Mesodermal cell (in vitro differentiated cells): ENCODE measurements at regions not wholly inside any gene's neighbourhood (a gene's known extent, or its start where the extent isn't known, plus 50 kb on each side); places are given as distances from the start of the nearest gene placed in this dataset.

Experiments used
- H3K27ac ChIP-seq: 2 replicates; pipeline ENCODE4 v1.7.0; 2013; ENCODE audit warnings: mild to moderate bottlenecking, low read depth, low read length, moderate library complexity; ENCODE audit not compliant: severe bottlenecking
- H3K36me3 ChIP-seq: 2 replicates; pipeline ENCODE4 v1.7.1; 2013; ENCODE audit warnings: mild to moderate bottlenecking, low read length, moderate library complexity; ENCODE audit not compliant: control insufficient read depth, insufficient read depth
- H3K4me1 ChIP-seq: one replicate; pipeline ENCODE4 v1.7.1; 2013; ENCODE audit warnings: mild to moderate bottlenecking, low read length; ENCODE audit not compliant: insufficient read depth, control insufficient read depth, poor library complexity, severe bottlenecking
- H3K4me3 ChIP-seq: 2 replicates; pipeline ENCODE4 v1.7.0; 2013; ENCODE audit warnings: low read length, control low read depth, mild to moderate bottlenecking; ENCODE audit not compliant: insufficient read depth, poor library complexity, severe bottlenecking; ENCODE audit errors: extremely low read depth
- H3K9me3 ChIP-seq: 2 replicates; pipeline ENCODE4 v1.7.1; 2013; ENCODE audit warnings: mild to moderate bottlenecking, low read length, moderate library complexity; ENCODE audit not compliant: control insufficient read depth
- WGBS, 2 experiments: methylation state at CpG; one replicate each; pipeline ENCODE4 v1.1.5; 2013; ENCODE audit warnings: missing lambda C conversion rate in 2 of 2; ENCODE audit not compliant: insufficient coverage in 2 of 2; 5-methylcytosine and 5-hydroxymethylcytosine counted together

- WGBS, 2 experiments, result 72 to 93% methylated on average over 2 to 3 of the region's 3 CpGs
- no peak overlapping the region for H3K27ac ChIP-seq
- H3K36me3 ChIP-seq, result no peaks in the 10 kb centered on the region
- H3K4me3 ChIP-seq, result no peak overlapping the region
- no peaks in the 10 kb centered on the region for H3K4me1 ChIP-seq
- H3K9me3 ChIP-seq, result no peaks in the 10 kb centered on the region
Measured at GRCh38 chr9:108463932-108464606, 391.7 kb downstream of the ACTL7B start.

- no peaks in the 10 kb centered on the region for H3K9me3 ChIP-seq
- no peaks in the 10 kb centered on the region for H3K36me3 ChIP-seq
- H3K27ac ChIP-seq, result no peak overlapping the region
- no peaks in the 10 kb centered on the region for H3K4me1 ChIP-seq
- WGBS, 2 experiments, result no CpG with 5 or more reads among the region's 2 CpGs
- no peak overlapping the region for H3K4me3 ChIP-seq
Measured at GRCh38 chr9:108456903-108457302, 398.9 kb downstream of the ACTL7B start.

- Histone ChIP-seq H3K4me3 (no peak overlapping the region), H3K36me3 (no peaks in the 10 kb centered on the region), H3K4me1 (no peaks in the 10 kb centered on the region), H3K27ac (no peak overlapping the region), H3K9me3 (no peaks in the 10 kb centered on the region)
- WGBS, 2 experiments, result 89 to 95% methylated on average over 5 to 7 of the region's 8 CpGs
Measured at GRCh38 chr9:108445431-108446071, 410.2 kb downstream of the ACTL7B start.

GRCh38 chr9:108444400-108445358 lies 411.1 kb downstream of the ACTL7B start:
- no peaks in the 10 kb centered on the region for H3K9me3 ChIP-seq
- H3K27ac ChIP-seq, result no peak overlapping the region
- H3K4me3 ChIP-seq, result no peak overlapping the region
- no peaks in the 10 kb centered on the region for H3K36me3 ChIP-seq
- H3K4me1 ChIP-seq, result no peaks in the 10 kb centered on the region
- 85 to 94% methylated on average over 2 to 3 of the region's 5 CpGs for WGBS, 2 experiments

GRCh38 chr9:108443741-108444140 lies 412.0 kb downstream of the ACTL7B start:
- no peak overlapping the region for H3K4me3 ChIP-seq
- WGBS, 2 experiments, result 60 to 80% methylated on average over 1 of the region's 3 CpGs

GRCh38 chr9:108443019-108443633 lies 412.7 kb downstream of the ACTL7B start:
- 39 to 69% methylated on average over 2 to 3 of the region's 6 CpGs for WGBS, 2 experiments
- H3K27ac ChIP-seq, result no peak overlapping the region
- H3K4me1 ChIP-seq, result no peaks in the 10 kb centered on the region

More at GRCh38 chr9:108443741-108444140, 412.0 kb downstream of the ACTL7B start:
- Histone ChIP-seq H3K36me3 (no peaks in the 10 kb centered on the region), H3K27ac (no peak overlapping the region), H3K9me3 (no peaks in the 10 kb centered on the region), H3K4me1 (no peaks in the 10 kb centered on the region)

DNA sequence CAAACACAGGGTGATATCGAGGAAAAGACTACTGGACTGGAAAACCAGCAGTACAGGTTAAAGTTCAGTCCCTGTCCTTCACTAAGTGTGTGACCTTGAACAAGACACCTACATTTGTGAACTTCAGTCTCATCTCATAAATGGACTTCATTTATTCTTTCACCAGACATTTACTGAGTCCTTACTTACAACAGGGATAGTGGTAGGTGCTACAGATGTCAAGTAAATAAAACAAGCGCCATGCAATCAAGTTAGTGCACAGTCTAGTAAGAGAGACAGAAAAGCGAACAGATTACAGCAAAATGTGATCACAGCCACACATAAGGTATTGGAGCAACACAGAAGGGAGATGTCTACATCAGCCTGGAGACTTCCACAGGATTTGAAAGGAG lies 413.2 kb downstream of the ACTL7B start:
- no peak overlapping the region for H3K27ac ChIP-seq
- 96 to 100% methylated on average over 2 to 3 of the region's 3 CpGs for WGBS, 2 experiments
- H3K9me3 ChIP-seq, result no peaks in the 10 kb centered on the region
- H3K4me1 ChIP-seq, result no peaks in the 10 kb centered on the region
- no peak overlapping the region for H3K4me3 ChIP-seq
- H3K36me3 ChIP-seq, result no peaks in the 10 kb centered on the region

More at GRCh38 chr9:108443019-108443633, 412.7 kb downstream of the ACTL7B start:
- no peaks in the 10 kb centered on the region for H3K9me3 ChIP-seq
- H3K4me3 ChIP-seq, result no peak overlapping the region
- H3K36me3 ChIP-seq, result no peaks in the 10 kb centered on the region

DNA sequence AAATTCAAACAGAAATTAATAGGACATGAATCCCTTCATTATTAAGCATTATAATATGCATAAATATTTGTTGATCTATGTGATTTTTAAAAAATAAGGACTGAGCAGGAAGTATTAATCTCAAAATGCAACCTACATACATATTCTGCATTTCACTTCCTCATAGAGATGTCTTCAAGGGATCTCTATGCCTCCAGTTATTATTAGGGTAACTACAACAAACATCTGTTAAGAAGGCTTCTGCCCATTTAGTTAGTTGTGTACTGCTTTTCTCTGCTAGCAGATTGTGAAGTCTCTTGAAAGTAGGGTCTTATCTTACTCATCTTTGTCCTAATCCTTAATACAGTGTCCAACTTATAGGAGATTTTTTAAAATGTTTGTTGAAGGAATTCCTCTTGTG lies 414.1 kb downstream of the ACTL7B start:
- no peak overlapping the region for H3K4me3 ChIP-seq
- H3K4me1 ChIP-seq, result no peaks in the 10 kb centered on the region
- H3K27ac ChIP-seq, result no peak overlapping the region
- no peaks in the 10 kb centered on the region for H3K36me3 ChIP-seq
- no peaks in the 10 kb centered on the region for H3K9me3 ChIP-seq

GRCh38 chr9:108441251-108441650 lies 414.5 kb downstream of the ACTL7B start:
- H3K4me3 ChIP-seq, result no peak overlapping the region
- H3K27ac ChIP-seq, result no peak overlapping the region
- no peaks in the 10 kb centered on the region for H3K4me1 ChIP-seq
- H3K36me3 ChIP-seq, result no peaks in the 10 kb centered on the region
- H3K9me3 ChIP-seq, result no peaks in the 10 kb centered on the region
- WGBS, 2 experiments, result 83 to 100% methylated on average over 1 to 2 of the region's 3 CpGs

- 86 to 90% methylated on average over 1 to 2 of the region's 3 CpGs for WGBS, 2 experiments
- Histone ChIP-seq H3K9me3 (no peaks in the 10 kb centered on the region), H3K36me3 (no peaks in the 10 kb centered on the region), H3K4me3 (no peak overlapping the region), H3K4me1 (no peaks in the 10 kb centered on the region), H3K27ac (no peak overlapping the region)
Measured at GRCh38 chr9:108439947-108440346, 415.8 kb downstream of the ACTL7B start.
